HEK293T (cell line): ENCODE measurements at regions not wholly inside any gene's neighbourhood (a gene's known extent, or its start where the extent isn't known, plus 50 kb on each side); places are given as distances from the start of the nearest gene placed in this dataset.

Experiments used
- CTCF ChIA-PET: fragments of 350-600 bp; formaldehyde crosslinking; extraction: SDS; loops from one replicate; lab custom pipeline; 2021; ENCODE audit warnings: antibody characterized with exemption, inconsistent platforms; lab: Yijun Ruan, JAX
- POLR2A ChIA-PET: fragments of 350-600 bp; formaldehyde crosslinking; extraction: SDS; loops from one replicate; lab custom pipeline; 2020; ENCODE audit warnings: antibody characterized with exemption, inconsistent platforms; lab: Yijun Ruan, JAX
- DNase-seq: peaks from one replicate; pipeline ENCODE4 v3.0.0; 2012; ENCODE audit warnings: mixed read lengths; ENCODE audit errors: extremely low spot score
- ARNT ChIP-seq: fragments of 450-650 bp; IDR thresholded peaks from 2 replicates; pipeline ENCODE4 v1.6.1; 2017; ENCODE audit warnings: mild to moderate bottlenecking
- BHLHE40 ChIP-seq: fragments of 450-650 bp; IDR thresholded peaks from 2 replicates; pipeline ENCODE4 v1.6.1; 2016; ENCODE audit warnings: mild to moderate bottlenecking, moderate library complexity, borderline replicate concordance
- CTBP1 ChIP-seq: fragments of 450-650 bp; IDR thresholded peaks from 2 replicates; pipeline ENCODE4 v1.6.1; 2016; ENCODE audit warnings: borderline replicate concordance
- ELF4 ChIP-seq: fragments of 450-650 bp; IDR thresholded peaks from 2 replicates; pipeline ENCODE4 v1.6.1; 2017; ENCODE audit warnings: antibody characterized with exemption
- FOXA1 ChIP-seq: fragments of 450-650 bp; IDR thresholded peaks from 2 replicates; pipeline ENCODE4 v1.6.1; 2016; ENCODE audit warnings: mild to moderate bottlenecking
- FOXK2 ChIP-seq: fragments of 450-650 bp; IDR thresholded peaks from 2 replicates; pipeline ENCODE4 v1.6.1; 2016; ENCODE audit warnings: mild to moderate bottlenecking
- FOXM1 ChIP-seq: fragments of 450-650 bp; IDR thresholded peaks from 2 replicates; pipeline ENCODE4 v1.6.1; 2017; ENCODE audit warnings: mild to moderate bottlenecking, borderline replicate concordance
- HDGF ChIP-seq: fragments of 450-650 bp; IDR thresholded peaks from 2 replicates; pipeline ENCODE4 v1.6.1; 2017; ENCODE audit warnings: antibody characterized with exemption, borderline replicate concordance
- L3MBTL2 ChIP-seq: fragments of 450-650 bp; conservative IDR thresholded peaks from 2 replicates; pipeline ENCODE4 v1.6.1; 2016; ENCODE audit warnings: mild to moderate bottlenecking
- LEF1 ChIP-seq: fragments of 450-650 bp; IDR thresholded peaks from 2 replicates; pipeline ENCODE4 v1.6.1; 2017; ENCODE audit warnings: mild to moderate bottlenecking, borderline replicate concordance
- NFRKB ChIP-seq: fragments of 450-650 bp; IDR thresholded peaks from 2 replicates; pipeline ENCODE4 v1.6.1; 2016; ENCODE audit warnings: mild to moderate bottlenecking, moderate library complexity
- PKNOX1 ChIP-seq: fragments of 450-650 bp; IDR thresholded peaks from 2 replicates; pipeline ENCODE4 v1.6.1; 2016
- SP1 ChIP-seq: fragments of 450-650 bp; IDR thresholded peaks from 2 replicates; pipeline ENCODE4 v1.6.1; 2017
- SUZ12 ChIP-seq: fragments of 450-650 bp; IDR thresholded peaks from 2 replicates; pipeline ENCODE4 v1.6.1; 2016; ENCODE audit warnings: mild to moderate bottlenecking
- TARDBP ChIP-seq: fragments of 450-650 bp; IDR thresholded peaks from 2 replicates; pipeline ENCODE4 v1.6.1; 2016
- ZNF384 ChIP-seq: fragments of 450-650 bp; IDR thresholded peaks from 2 replicates; pipeline ENCODE4 v1.6.1; 2016

GRCh38 chr10:10326116-10326515, 691.6 kb upstream of the CELF2 start:
- TF ChIP-seq FOXM1 = no peak
- no peak for DNase-seq
- POLR2A ChIA-PET = no interaction called here
- CTCF ChIA-PET = no interaction called here

- ChIA-PET POLR2A (no interaction called here), CTCF (no interaction called here)
- DNase-seq = no peak
- TF ChIP-seq TARDBP = no peak
- no peak for TF ChIP-seq SP1
- no peak for TF ChIP-seq ZNF384
- TF ChIP-seq FOXK2 = no peak
- no peak for TF ChIP-seq HDGF
- no peak for TF ChIP-seq LEF1
- TF ChIP-seq SUZ12 = no peak
- TF ChIP-seq BHLHE40 = no peak
- no peak for TF ChIP-seq FOXM1
- TF ChIP-seq PKNOX1 = no peak
- no peak for TF ChIP-seq ARNT
- TF ChIP-seq ELF4 = no peak
- no peak for TF ChIP-seq NFRKB
These were observed 689.7 kb upstream of the CELF2 start for GRCh38 chr10:10327934-10328333.

DNA sequence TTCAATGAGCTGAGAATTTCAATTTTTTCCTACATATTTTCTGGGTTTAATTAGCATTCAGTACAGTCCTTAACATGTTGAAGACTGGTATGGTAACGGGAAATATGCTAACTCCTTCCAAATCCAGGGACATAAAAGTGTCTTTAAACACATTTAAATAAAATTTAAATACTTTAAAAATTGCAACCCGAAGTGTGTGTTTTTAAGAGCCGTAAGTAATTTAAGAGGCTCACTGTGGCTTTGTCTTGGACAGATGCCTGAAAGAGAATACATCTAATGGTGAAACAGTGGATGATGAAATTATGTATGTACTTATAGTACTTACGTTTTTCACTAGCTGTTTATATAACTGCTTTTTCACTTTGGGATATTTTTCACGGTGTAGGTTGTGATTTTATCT, 687.3 kb upstream of the CELF2 start:
- CTCF ChIA-PET = no interaction called here
- DNase-seq = no peak
- POLR2A ChIA-PET = no interaction called here
- no peak for TF ChIP-seq BHLHE40
- no peak for TF ChIP-seq LEF1
- TF ChIP-seq HDGF = no peak
- TF ChIP-seq ARNT = no peak
- no peak for TF ChIP-seq TARDBP
- no peak for TF ChIP-seq ZNF384
- no peak for TF ChIP-seq FOXA1
- TF ChIP-seq CTBP1 = no peak
- no peak for TF ChIP-seq L3MBTL2

DNA sequence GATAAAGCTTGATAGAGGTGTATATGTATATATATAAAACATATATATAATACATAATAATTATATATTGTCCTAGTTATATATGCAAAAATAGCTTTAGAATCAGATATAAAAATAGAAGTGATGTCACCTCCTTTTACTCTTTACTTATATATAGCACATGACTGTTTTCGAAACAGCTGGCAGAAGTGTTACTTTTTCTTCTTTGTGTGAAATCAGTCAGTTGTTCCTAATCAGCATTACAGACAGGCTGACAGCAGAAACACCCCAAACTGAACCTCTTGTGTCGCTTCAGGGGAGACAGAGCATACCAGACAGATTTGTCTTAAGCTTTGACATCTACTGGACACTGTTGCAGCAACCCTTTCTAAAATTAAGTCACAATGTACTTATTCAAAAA, 684.9 kb upstream of the CELF2 start:
- ChIA-PET POLR2A (no interaction called here), CTCF (interaction anchor here (0.6 kb wide), 1 partner anchor 571 kb away, joined by 3 read pairs; no protein-coding TSS in a partner anchor)
- no peak for DNase-seq
- no peak for TF ChIP-seq LEF1
- TF ChIP-seq FOXK2 = no peak
- TF ChIP-seq FOXA1 = no peak
- no peak for TF ChIP-seq HDGF
- no peak for TF ChIP-seq NFRKB
- no peak for TF ChIP-seq SUZ12
- no peak for TF ChIP-seq ARNT
- no peak for TF ChIP-seq TARDBP
- no peak for TF ChIP-seq BHLHE40
- TF ChIP-seq L3MBTL2 = no peak
- no peak for TF ChIP-seq ELF4
- TF ChIP-seq CTBP1 = no peak
- TF ChIP-seq ZNF384 = no peak
- no peak for TF ChIP-seq FOXM1
- TF ChIP-seq SP1 = no peak
- TF ChIP-seq PKNOX1 = no peak

GRCh38 chr10:10333622-10334021, 684.0 kb upstream of the CELF2 start:
- ChIA-PET POLR2A (no interaction called here), CTCF (no interaction called here)
- TF ChIP-seq HDGF = no peak
- no peak for TF ChIP-seq FOXM1
- TF ChIP-seq PKNOX1 = no peak
- TF ChIP-seq BHLHE40 = no peak

DNA sequence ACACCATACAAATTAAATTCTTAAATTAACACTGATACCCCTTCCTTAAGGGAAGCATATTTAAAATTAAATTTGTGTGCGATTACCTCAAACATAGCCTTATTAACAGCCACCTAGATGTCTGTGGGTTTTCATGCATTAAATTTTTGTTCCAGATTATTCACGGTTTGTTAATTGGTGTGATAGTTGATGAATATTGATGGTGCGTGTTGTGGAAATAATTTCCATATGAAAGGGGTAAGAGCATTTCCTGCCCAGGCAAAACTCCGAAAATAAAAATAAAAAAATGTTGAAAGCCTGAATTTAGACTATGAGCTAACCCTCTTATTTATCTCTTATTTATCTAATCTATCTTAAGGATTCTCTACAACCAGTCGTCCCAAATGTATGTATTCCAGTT, 679.3 kb upstream of the CELF2 start:
- no peak for DNase-seq
- ChIA-PET POLR2A (no interaction called here), CTCF (no interaction called here)
- no peak for TF ChIP-seq FOXK2
- no peak for TF ChIP-seq SUZ12
- TF ChIP-seq LEF1 = no peak
- TF ChIP-seq TARDBP = no peak
- no peak for TF ChIP-seq SP1
- TF ChIP-seq NFRKB = no peak

More at GRCh38 chr10:10333622-10334021, 684.0 kb upstream of the CELF2 start:
- DNase-seq = no peak

DNA sequence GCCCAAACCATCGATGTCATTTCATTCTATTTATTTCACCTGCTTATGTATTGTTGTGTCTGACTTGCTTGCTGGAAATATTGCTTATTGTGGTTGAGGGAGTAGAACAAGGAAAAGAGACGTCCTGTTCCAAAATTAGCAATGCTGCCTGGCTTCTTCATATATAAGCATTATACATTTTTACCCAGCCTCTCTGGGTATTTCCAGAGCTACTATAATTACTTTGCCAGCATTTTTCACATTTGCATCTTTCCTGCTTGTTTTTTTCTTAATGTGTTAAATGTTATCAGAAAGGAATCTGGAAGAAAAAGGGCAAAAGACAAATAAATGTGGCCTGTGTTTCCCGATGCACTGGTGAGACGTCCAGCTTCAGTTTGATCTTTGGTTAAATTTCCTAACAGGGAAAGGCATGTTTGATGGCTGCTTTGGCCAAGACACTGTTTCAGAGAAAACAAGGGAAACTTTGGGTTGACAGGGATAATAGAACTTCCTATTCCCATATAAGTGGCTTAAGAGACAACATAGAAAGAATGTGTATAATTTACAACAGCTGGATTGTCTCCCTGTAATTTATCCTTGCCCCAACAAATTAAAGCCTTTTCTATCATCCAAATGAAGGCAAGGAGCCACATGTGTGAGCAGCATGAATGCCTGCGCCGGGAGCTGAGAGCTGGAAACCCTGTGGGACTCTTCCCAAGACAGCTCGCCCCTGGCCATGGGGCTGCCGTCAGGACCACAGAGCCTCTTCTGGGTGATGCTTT, 671.1 kb upstream of the CELF2 start:
- no peak for DNase-seq
- POLR2A ChIA-PET = no interaction called here
- TF ChIP-seq FOXK2 (no peak), ELF4 (no peak), SP1 (no peak), L3MBTL2 (no peak), CTBP1 (no peak), FOXA1 (no peak), PKNOX1 (no peak), FOXM1 (no peak), ZNF384 (no peak), LEF1 (no peak), HDGF (no peak), BHLHE40 (no peak), ARNT (no peak), SUZ12 (no peak), TARDBP (no peak), NFRKB (no peak)
- CTCF ChIA-PET = interaction anchor here (0.7 kb wide), 1 partner anchor 12 kb away, joined by 3 read pairs; no protein-coding TSS in a partner anchor
